Thoracic aorta (tissue), 2 donors: ENCODE measurements at regions not wholly inside any gene's neighbourhood (a gene's known extent, or its start where the extent isn't known, plus 50 kb on each side); places are given as distances from the start of the nearest gene placed in this dataset.

Source experiments
- ATAC-seq: fragments of 150-250 bp; one replicate; pipeline ENCODE4 v1.8.0; 2017; ENCODE audit warnings: low read depth; ENCODE audit not compliant: insufficient number of reproducible peaks, low FRiP score
- DNase-seq: peaks from one replicate; pipeline ENCODE4 v3.0.0-alpha.2; 2020; ENCODE audit warnings: low spot score
- H3K27ac ChIP-seq, 2 donors: fragments of 200-600 bp; sonication (generic); 1 replicate in 1 of 2; 2 replicates in 1 of 2; pipeline ENCODE4 v1.5.1; 2016; ENCODE audit warnings: mild to moderate bottlenecking in 2 of 2, moderate library complexity in 2 of 2
- H3K27me3 ChIP-seq: fragments of 200-600 bp; sonication (generic); replicated peaks from 2 replicates; pipeline ENCODE4 v1.6.0; 2016; ENCODE audit warnings: mild to moderate bottlenecking; ENCODE audit not compliant: insufficient read depth
- H3K36me3 ChIP-seq: fragments of 200-600 bp; sonication (generic); one replicate; pipeline ENCODE4 v1.5.1; 2016
- H3K4me1 ChIP-seq, 2 donors: fragments of 200-600 bp; sonication (generic); 1 replicate in 1 of 2; 2 replicates in 1 of 2; pipeline versions ENCODE4 v1.5.1 to v1.6.0; 2016; ENCODE audit warnings: low read depth in 2 of 2, mild to moderate bottlenecking in 1 of 2; ENCODE audit not compliant: control insufficient read depth in 1 of 2
- H3K4me3 ChIP-seq: fragments of 200-600 bp; sonication (generic); 2 replicates; pipeline ENCODE4 v1.5.1; 2016; ENCODE audit warnings: mild to moderate bottlenecking
- H3K9me3 ChIP-seq: fragments of 200-600 bp; sonication (generic); 2 replicates; pipeline ENCODE4 v1.5.1; 2016
- CTCF ChIP-seq: fragments of 200-600 bp; sonication (generic); IDR thresholded peaks from one replicate; pipeline ENCODE4 v1.5.1; 2019; ENCODE audit warnings: antibody characterized with exemption

DNA sequence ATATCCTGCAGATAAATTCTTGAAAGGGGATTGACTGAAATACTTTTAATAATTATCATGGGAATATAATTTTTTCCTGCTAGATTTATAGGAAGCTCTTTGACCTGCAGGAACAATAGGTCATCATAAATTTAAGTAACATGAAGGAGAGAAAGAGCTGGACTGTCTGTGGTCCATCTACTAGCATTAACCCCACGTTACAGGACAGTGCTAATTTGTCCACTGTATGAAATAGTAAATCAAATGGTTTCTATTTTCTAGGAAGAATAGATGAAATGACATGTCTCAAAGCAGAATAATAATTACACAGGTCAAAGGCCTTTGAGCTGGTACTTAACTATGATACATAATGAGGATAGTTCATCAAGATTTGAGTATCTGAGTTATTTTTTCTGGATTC is 825.4 kb upstream of the CNTN5 start:
- no peak overlapping the region for H3K4me3 ChIP-seq
- no peaks in the 10 kb centered on the region for H3K9me3 ChIP-seq
- TF ChIP-seq CTCF: no peak
- DNase-seq (no peak), ATAC-seq (no peak)
- no peaks in the 10 kb centered on the region for H3K27me3 ChIP-seq
- no peaks in the 10 kb centered on the region for H3K4me1 ChIP-seq
- H3K27ac ChIP-seq: no peak overlapping the region
- H3K36me3 ChIP-seq: no peaks in the 10 kb centered on the region

DNA sequence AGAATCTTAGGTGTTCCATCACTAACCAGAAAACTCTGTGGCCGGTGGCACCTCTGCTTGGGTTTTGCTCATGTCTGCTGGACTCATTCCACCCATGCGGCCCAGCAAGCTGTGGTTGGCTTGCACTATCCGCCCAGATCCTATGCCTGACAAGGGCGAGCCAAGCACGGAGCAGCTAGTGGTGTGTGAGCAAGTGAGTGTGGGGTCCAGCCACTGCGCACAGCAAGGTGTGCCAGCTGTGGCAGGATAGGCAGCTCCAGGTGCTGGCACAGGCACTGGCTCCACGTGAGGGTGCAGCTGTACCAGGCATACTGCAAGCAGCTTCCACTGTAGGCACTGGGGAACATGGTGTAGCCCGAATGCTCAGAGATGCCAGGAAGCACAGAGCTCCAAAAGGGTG is 813.7 kb upstream of the CNTN5 start:
- Histone ChIP-seq H3K36me3 (no peaks in the 10 kb centered on the region), H3K4me1 (no peaks in the 10 kb centered on the region), H3K9me3 (no peaks in the 10 kb centered on the region), H3K27ac (no peak overlapping the region), H3K4me3 (no peak overlapping the region), H3K27me3 (no peaks in the 10 kb centered on the region)
- no peak for TF ChIP-seq CTCF
- DNase-seq (no peak), ATAC-seq (no peak)

GRCh38 chr11:98227278-98227677 is 793.5 kb upstream of the CNTN5 start:
- Histone ChIP-seq H3K36me3 (no peaks in the 10 kb centered on the region), H3K4me3 (no peak overlapping the region), H3K27me3 (no peaks in the 10 kb centered on the region), H3K4me1 (no peaks in the 10 kb centered on the region), H3K27ac (no peak overlapping the region), H3K9me3 (no peaks in the 10 kb centered on the region)
- TF ChIP-seq CTCF: no peak
- no peak for ATAC-seq
- no peak for DNase-seq

GRCh38 chr11:98230678-98231077 is 790.1 kb upstream of the CNTN5 start:
- Histone ChIP-seq H3K9me3 (no peaks in the 10 kb centered on the region), H3K27ac (no peak overlapping the region), H3K27me3 (no peaks in the 10 kb centered on the region), H3K4me1 (no peaks in the 10 kb centered on the region), H3K4me3 (no peak overlapping the region), H3K36me3 (no peaks in the 10 kb centered on the region)
- no peak for TF ChIP-seq CTCF
- ATAC-seq (no peak), DNase-seq (no peak)

DNA sequence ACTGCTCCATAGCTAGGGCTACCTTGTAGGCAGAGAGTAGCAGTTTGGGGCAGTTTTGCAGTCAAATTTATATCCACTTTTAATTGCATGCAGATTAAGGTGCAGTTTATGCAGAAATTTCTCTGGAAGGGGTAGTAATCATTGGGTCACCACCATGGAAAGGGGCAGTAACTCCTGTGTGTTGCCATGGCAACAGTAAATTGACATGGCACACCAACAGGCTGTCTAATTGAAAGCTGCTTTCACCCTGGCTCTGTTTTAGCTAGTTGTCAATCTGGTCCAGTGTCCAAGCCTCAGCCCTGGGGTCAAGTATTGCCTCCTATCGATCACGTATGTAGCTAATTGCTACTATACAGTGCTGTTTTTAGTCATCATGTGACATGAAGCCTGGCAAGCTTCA is 786.1 kb upstream of the CNTN5 start:
- H3K27me3 ChIP-seq: no peaks in the 10 kb centered on the region
- no peak overlapping the region for H3K4me3 ChIP-seq
- DNase-seq: no peak
- H3K4me1 ChIP-seq: no peaks in the 10 kb centered on the region
- H3K9me3 ChIP-seq: no peaks in the 10 kb centered on the region
- no peak for TF ChIP-seq CTCF
- no peak for ATAC-seq
- no peaks in the 10 kb centered on the region for H3K36me3 ChIP-seq
- H3K27ac ChIP-seq: no peak overlapping the region
